ENCODE measurements at regions not wholly inside any gene's neighbourhood (a gene's known extent, or its start where the extent isn't known, plus 50 kb on each side); places are given as distances from the start of the nearest gene placed in this dataset.

DNA sequence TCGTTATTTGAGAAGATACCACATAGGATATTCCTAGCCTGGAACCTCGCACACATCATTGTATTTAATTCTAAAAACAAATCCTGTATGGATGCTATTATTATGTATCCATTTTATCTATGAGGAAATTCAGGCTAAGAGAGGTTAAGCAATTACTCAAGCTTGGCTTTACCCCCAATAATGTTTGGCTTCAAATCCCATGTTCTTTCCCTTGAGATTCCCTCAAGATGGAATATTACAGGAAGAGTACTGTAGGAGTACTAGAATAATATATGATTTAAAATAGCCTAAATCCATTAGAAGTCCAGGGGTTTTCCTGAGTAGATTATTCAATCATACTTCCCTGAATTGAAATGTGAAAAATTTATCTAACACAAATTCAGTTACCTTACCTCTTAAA, 630.2 kb downstream of the ZNF385D start:
- Histone ChIP-seq H4K20me1 (ENCODE audit: insufficient read depth, low read length) (no peaks in the 10 kb centered on the region), H3K4me2 (replicated peaks; ENCODE audit: extremely low read depth, low read length, poor library complexity, severe bottlenecking) (no peak overlapping the region), H3K9ac (ENCODE audit: insufficient read depth, low read length, poor library complexity, severe bottlenecking) (no peak overlapping the region), H2AFZ (ENCODE audit: insufficient read depth, low read depth, low read length, poor library complexity, severe bottlenecking) (no peak overlapping the region), H3K9me3 (replicated peaks in 1 of 2; ENCODE audit: control insufficient read depth in 1 of 2, insufficient read depth in 1 of 2, low read length in 2 of 2) (peaks cover 33 to 34% of the 10 kb centered on the region in 2 donors), H3K36me3 (replicated peaks in 1 of 2; ENCODE audit: control insufficient read depth in 1 of 2, insufficient read depth in 2 of 2, low read length in 2 of 2) (no peaks in the 10 kb centered on the region), H3K27me3 (ENCODE audit: control insufficient read depth in 2 of 2, insufficient read depth in 2 of 2, low read length in 2 of 2) (no peaks in the 10 kb centered on the region), H3K4me3 (replicated peaks in 1 of 3; ENCODE audit: low read depth in 2 of 3, low read length in 3 of 3) (no peak overlapping the region), H3K79me2 (ENCODE audit: insufficient read depth, low read length) (no peaks in the 10 kb centered on the region), H3K4me1 (ENCODE audit: control insufficient read depth in 1 of 2, insufficient read depth in 2 of 2, low read length in 2 of 2) (no peaks in the 10 kb centered on the region), H3K27ac (ENCODE audit: low read depth in 1 of 2, low read length in 2 of 2) (no peak overlapping the region)
- intact Hi-C loops (cut with micrococcal nuclease) = no loop called here
- Mint-ChIP-seq H3K36me3 (no peaks in the 10 kb centered on the region), H3K4me3 (no peak overlapping the region), H3K4me1 (no peaks in the 10 kb centered on the region), H3K27ac (no peak overlapping the region), H3K9me3 (peaks cover 5 to 17% (median 13%) of the 10 kb centered on the region in 7 donors), H3K27me3 (ENCODE audit: low read depth in 3 of 3) (peaks cover 0 to 2% (median 0%) of the 10 kb centered on the region in 3 donors)
- no CpG with 5 or more reads among the region's 2 CpGs for WGBS (ENCODE audit: insufficient coverage)
- no peak for DNase-seq
- TF ChIP-seq, protein P1, sequence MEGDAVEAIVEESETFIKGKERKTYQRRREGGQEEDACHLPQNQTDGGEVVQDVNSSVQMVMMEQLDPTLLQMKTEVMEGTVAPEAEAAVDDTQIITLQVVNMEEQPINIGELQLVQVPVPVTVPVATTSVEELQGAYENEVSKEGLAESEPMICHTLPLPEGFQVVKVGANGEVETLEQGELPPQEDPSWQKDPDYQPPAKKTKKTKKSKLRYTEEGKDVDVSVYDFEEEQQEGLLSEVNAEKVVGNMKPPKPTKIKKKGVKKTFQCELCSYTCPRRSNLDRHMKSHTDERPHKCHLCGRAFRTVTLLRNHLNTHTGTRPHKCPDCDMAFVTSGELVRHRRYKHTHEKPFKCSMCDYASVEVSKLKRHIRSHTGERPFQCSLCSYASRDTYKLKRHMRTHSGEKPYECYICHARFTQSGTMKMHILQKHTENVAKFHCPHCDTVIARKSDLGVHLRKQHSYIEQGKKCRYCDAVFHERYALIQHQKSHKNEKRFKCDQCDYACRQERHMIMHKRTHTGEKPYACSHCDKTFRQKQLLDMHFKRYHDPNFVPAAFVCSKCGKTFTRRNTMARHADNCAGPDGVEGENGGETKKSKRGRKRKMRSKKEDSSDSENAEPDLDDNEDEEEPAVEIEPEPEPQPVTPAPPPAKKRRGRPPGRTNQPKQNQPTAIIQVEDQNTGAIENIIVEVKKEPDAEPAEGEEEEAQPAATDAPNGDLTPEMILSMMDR (IDR thresholded peaks at IDR 0.05) = no peak

- Histone ChIP-seq H3K4me1 (ENCODE audit: control insufficient read depth in 1 of 2, insufficient read depth in 2 of 2, low read length in 2 of 2) (no peaks in the 10 kb centered on the region), H3K27ac (ENCODE audit: low read depth in 1 of 2, low read length in 2 of 2) (no peak overlapping the region), H3K4me3 (replicated peaks in 1 of 3; ENCODE audit: low read depth in 2 of 3, low read length in 3 of 3) (no peak overlapping the region), H2AFZ (ENCODE audit: insufficient read depth, low read depth, low read length, poor library complexity, severe bottlenecking) (no peak overlapping the region), H3K4me2 (replicated peaks; ENCODE audit: extremely low read depth, low read length, poor library complexity, severe bottlenecking) (no peak overlapping the region), H3K9ac (ENCODE audit: insufficient read depth, low read length, poor library complexity, severe bottlenecking) (no peak overlapping the region), H3K36me3 (replicated peaks in 1 of 2; ENCODE audit: control insufficient read depth in 1 of 2, insufficient read depth in 2 of 2, low read length in 2 of 2) (no peaks in the 10 kb centered on the region), H4K20me1 (ENCODE audit: insufficient read depth, low read length) (no peaks in the 10 kb centered on the region), H3K9me3 (replicated peaks in 1 of 2; ENCODE audit: control insufficient read depth in 1 of 2, insufficient read depth in 1 of 2, low read length in 2 of 2) (peaks cover 13 to 17% of the 10 kb centered on the region in 2 donors), H3K27me3 (ENCODE audit: control insufficient read depth in 2 of 2, insufficient read depth in 2 of 2, low read length in 2 of 2) (no peaks in the 10 kb centered on the region), H3K79me2 (ENCODE audit: insufficient read depth, low read length) (no peaks in the 10 kb centered on the region)
- Mint-ChIP-seq H3K27me3 (ENCODE audit: low read depth in 3 of 3) (peaks cover 0 to 2% (median 0%) of the 10 kb centered on the region in 3 donors), H3K9me3 (peaks cover 1 to 16% (median 5%) of the 10 kb centered on the region in 7 donors), H3K27ac (no peak overlapping the region), H3K4me1 (no peaks in the 10 kb centered on the region), H3K36me3 (no peaks in the 10 kb centered on the region), H3K4me3 (no peak overlapping the region)
- DNase-seq = no peak
- TF ChIP-seq, protein P1 (IDR thresholded peaks at IDR 0.05) = no peak
- intact Hi-C loops (cut with micrococcal nuclease) = no loop called here
- WGBS (ENCODE audit: insufficient coverage) = no CpG with 5 or more reads among the region's 1 CpG
These were observed 633.6 kb downstream of the ZNF385D start for GRCh38 chr3:21117370-21117769.

Data from CD14-positive monocyte (primary cell).